HG02759 (cell line): ENCODE measurements at regions not wholly inside any gene's neighbourhood (a gene's known extent, or its start where the extent isn't known, plus 50 kb on each side); places are given as distances from the start of the nearest gene placed in this dataset.

ENCODE experiments used
- ATAC-seq: cut with Tn5 transposase; IDR thresholded peaks from one replicate; pipeline ENCODE4 v1.9.1; 2021; ENCODE audit warnings: mild to moderate bottlenecking, moderate library complexity; ENCODE audit not compliant: unreplicated experiment

DNA sequence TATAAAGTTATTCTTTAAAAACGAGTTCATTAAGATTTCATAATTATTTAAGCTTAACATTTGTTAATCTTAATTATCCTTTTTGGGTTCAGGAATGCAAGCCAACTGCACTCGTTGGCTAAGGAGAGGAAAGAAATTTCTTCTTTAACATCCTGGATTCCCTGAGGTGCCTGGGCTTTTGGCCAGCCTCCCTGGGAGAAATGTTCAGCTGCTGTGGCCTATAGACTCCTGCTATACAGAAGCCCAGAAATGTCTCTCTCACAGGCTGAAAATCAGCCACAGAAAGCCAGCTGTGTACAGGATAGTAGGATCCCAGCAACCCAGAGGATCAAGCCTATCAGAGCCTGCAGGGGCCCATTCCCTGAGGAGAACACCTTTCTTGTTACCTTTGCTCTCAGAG is 430.3 kb downstream of the XIRP2 start:
- no peak for ATAC-seq

GRCh38 chr2:167310442-167310841 is 422.2 kb downstream of the XIRP2 start:
- ATAC-seq: no peak
